GM12872 (cell line): ENCODE measurements at regions not wholly inside any gene's neighbourhood (a gene's known extent, or its start where the extent isn't known, plus 50 kb on each side); places are given as distances from the start of the nearest gene placed in this dataset.

Source experiments
- TF ChIP-seq, protein P1 (sequence below): IDR thresholded peaks from 3 replicates; pipeline ENCODE4 v1.5.1; 2011; ENCODE audit warnings: low read depth, mild to moderate bottlenecking, low read length, moderate library complexity; ENCODE audit not compliant: insufficient read depth

DNA sequence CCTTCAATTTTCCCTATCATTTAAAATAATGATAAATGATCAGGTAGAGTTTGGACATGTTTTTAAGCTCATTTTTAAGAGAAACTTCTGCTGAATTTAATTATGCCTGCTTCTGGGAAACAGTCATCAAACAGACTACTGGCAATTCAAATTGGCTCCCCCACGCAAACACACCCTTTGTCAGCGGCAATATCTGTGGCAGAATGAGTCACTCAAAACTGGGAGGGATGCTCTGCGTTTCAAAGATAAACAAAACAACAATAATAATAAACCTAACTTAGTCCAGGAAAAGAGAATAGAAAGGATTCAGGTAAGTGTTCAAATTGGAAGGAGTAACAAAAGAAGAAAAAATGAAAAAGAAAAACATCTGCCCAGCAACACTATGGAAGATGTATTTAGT is 108.1 kb upstream of the ERCC4 start:
- TF ChIP-seq, protein P1, sequence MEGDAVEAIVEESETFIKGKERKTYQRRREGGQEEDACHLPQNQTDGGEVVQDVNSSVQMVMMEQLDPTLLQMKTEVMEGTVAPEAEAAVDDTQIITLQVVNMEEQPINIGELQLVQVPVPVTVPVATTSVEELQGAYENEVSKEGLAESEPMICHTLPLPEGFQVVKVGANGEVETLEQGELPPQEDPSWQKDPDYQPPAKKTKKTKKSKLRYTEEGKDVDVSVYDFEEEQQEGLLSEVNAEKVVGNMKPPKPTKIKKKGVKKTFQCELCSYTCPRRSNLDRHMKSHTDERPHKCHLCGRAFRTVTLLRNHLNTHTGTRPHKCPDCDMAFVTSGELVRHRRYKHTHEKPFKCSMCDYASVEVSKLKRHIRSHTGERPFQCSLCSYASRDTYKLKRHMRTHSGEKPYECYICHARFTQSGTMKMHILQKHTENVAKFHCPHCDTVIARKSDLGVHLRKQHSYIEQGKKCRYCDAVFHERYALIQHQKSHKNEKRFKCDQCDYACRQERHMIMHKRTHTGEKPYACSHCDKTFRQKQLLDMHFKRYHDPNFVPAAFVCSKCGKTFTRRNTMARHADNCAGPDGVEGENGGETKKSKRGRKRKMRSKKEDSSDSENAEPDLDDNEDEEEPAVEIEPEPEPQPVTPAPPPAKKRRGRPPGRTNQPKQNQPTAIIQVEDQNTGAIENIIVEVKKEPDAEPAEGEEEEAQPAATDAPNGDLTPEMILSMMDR = no peak

DNA sequence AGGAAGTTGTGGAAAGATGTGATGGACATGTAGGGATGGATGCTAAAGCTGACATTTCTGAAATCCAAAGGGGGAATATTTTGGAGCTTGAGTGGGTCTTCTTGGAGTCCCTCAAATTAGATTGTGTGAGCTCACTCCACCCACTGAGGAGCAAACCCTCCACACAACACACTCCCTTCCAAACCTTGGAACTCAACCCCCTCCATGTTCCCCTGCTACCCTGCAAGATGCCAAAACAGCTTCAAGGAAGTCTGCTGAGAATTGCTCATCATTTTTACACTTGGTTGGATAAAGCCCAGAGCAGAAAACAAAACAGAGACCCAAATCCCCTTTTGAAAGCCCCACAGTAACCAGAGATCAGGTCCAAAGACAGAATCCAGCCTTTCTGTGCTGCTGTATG is 103.3 kb upstream of the ERCC4 start:
- TF ChIP-seq, protein P1 = no peak

DNA sequence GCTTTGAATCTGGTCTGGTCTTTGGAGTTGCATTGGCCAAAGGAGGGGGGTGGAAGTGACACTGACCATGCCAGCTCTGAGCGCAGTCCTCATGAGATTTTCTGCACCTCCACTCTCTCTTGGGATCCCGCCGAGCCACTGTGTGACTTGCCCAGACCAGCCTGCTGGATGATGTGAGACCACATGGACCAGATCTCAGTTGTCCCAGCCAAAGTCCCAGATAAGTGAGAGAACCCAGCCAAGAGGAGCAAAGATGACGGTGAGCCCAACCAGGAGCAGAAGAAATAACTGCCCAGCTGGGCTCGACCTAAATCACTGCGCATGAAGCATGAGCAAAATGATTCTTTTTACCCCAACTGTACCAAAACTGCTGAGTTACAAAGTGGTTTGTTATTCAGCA is 96.5 kb upstream of the ERCC4 start:
- TF ChIP-seq, protein P1 = no peak

DNA sequence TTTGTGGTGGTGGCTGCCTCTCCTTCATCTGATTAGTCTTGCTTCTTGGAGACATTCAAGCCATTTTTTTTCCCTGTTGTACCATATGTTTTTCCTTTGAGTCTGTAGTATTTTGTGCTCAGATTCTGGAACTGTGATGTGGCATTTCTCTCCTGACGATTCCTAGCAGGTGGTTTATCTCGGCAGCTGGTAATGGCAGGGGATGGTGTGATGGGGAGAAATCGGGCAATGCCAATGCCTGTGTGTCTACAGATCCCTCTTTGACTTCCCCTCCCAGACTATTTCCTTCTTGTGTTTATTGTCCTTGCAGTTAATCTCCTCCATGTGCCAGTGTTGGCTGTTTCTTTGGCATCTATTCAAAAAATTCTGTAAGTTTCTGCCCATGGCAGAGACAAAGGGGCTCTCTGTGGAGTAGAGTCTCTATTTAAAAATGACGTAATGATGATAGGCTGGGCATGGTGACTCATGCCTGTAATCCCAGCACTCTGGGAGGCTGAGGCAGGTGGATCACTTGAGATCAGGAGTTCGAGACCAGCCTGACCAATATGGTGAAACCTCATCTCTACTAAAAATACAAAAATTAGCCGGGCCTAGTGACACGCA is 90.2 kb upstream of the ERCC4 start:
- TF ChIP-seq, protein P1 = no peak

DNA sequence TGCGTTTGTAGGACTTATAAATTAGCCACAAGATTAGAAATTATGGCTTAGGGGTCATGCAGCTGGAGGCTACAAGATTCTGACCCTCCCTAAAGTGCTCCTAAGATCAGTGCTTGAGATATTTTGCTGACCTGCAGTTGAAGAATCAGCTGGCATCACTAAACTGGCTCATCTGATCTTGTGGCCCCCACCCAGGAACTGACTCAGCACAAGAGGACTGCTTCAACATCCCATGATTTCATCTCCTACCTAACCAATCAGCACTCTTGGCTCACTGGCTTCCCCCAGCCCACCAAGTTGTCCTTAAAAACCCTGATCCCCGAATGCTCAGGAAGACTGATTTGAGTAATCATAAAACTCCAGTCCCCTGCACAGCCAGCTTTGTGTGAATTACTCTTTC is 86.4 kb upstream of the ERCC4 start:
- TF ChIP-seq, protein P1 = no peak

DNA sequence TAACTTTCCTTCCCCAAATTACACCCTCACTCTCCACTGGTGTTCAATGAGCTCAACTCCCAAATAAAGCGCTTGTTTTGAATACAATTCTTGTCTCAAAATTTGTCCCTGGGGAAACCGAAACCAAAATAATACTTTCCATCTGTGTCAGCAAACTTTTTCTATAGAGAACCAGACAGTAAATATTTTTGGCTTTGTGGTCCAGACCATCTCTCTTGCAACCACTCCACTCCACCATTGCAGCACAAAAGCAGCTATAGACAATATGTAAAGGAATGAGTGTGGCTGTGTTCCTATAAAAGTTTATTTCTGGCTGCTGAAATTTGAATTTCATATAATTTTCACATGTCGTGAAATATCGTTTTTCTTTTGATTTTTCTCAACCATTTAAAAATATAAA is 84.6 kb upstream of the ERCC4 start:
- TF ChIP-seq, protein P1 = no peak

DNA sequence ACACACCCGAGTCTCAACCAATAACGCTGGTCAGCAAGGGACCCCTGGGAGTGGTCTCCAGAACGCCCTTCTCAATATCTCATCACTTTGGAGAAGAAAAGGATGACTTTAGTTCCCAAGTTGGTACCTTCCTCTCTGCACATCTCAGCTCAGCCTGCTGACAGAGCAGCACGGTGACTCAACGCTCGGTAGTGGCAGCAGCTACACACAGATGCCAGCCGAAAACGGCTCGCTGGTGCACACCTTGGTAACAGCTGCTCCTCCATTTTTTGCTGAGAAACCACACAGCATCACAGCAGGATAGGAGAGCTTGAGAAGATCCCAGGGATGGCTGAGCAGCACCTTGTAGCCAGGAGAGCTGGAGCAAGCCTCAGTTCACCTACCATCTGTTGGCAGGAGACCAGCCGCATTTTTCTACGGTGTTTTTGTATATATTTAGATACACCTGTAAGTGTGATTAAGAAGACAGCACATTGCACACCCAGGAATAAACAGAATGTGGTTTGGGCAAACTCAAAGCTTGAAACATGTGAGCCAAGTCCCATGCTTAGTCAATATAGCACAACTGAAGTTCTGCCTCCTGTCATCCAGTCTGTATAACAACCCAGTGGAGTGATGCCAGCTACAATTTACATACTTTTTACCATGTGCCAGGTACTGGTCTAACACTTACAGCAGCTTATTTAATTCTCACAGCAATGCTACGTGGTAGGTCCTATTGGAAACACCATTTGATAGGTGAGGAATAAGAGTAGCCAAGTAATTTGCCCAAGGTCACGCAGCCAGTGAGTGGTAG is 83.8 kb upstream of the ERCC4 start:
- TF ChIP-seq, protein P1 = no peak
